Heart right ventricle (tissue), 16 donors: ENCODE measurements at regions not wholly inside any gene's neighbourhood (a gene's known extent, or its start where the extent isn't known, plus 50 kb on each side); places are given as distances from the start of the nearest gene placed in this dataset.

ENCODE experiments used
- ATAC-seq, 8 donors: fragments of 200-7000 bp; cut with Tn5 transposase; one replicate each; pipeline ENCODE4 v1.9.1; 2020; ENCODE audit warnings: mild to moderate bottlenecking in 8 of 8, moderate library complexity in 8 of 8, moderate number of reproducible peaks in 1 of 8
- DNase-seq, 2 donors: peaks; one replicate each; pipeline ENCODE4 v3.0.0-alpha.2; 2020
- H3K27ac ChIP-seq, 10 donors: fragments of 200-600 bp; sonication (generic) in 2 of 10; one replicate each; pipeline versions ENCODE4 v1.5.0 to v1.8.0; 2020 to 2022; ENCODE audit warnings: mild to moderate bottlenecking in 3 of 10
- H3K27me3 ChIP-seq, 7 donors: fragments of 200-600 bp; one replicate each; pipeline ENCODE4 v1.8.0; 2021 to 2022; ENCODE audit warnings: mild to moderate bottlenecking in 2 of 7
- H3K36me3 ChIP-seq, 9 donors: fragments of 200-600 bp; sonication (generic) in 1 of 9; one replicate each; pipeline versions ENCODE4 v1.5.0 to v1.8.0; 2020 to 2022; ENCODE audit warnings: mild to moderate bottlenecking in 2 of 9
- H3K4me1 ChIP-seq, 9 donors: fragments of 200-600 bp; sonication (generic) in 1 of 9; one replicate each; pipeline versions ENCODE4 v1.5.0 to v1.8.0; 2020 to 2022; ENCODE audit warnings: mild to moderate bottlenecking in 4 of 9
- H3K4me3 ChIP-seq, 10 donors: fragments of 200-600 bp; sonication (generic) in 2 of 10; one replicate each; pipeline versions ENCODE4 v1.5.0 to v1.8.0; 2020 to 2022; ENCODE audit warnings: mild to moderate bottlenecking in 7 of 10, moderate library complexity in 2 of 10
- H3K9me3 ChIP-seq, 11 donors: fragments of 200-600 bp in 10 of 11; sonication (generic) in 2 of 11; one replicate each; pipeline versions ENCODE4 v1.5.0 to v1.8.0; 2013 to 2022; ENCODE audit warnings: mild to moderate bottlenecking in 2 of 11, control low read depth in 1 of 11, moderate library complexity in 1 of 11
- CTCF ChIP-seq, 9 donors: fragments of 200-600 bp; sonication (generic) in 2 of 9; IDR thresholded peaks; one replicate each; pipeline versions ENCODE4 v1.5.0 to v1.8.0; 2021 to 2022; ENCODE audit warnings: antibody characterized with exemption in 9 of 9, mild to moderate bottlenecking in 5 of 9, moderate library complexity in 1 of 9
- WGBS, 2 donors: extraction: QIAGEN DNeasy Blood & Tissue Kit; methylation state at CpG; one replicate each; pipeline ENCODE4 v1.1.7; 2013; ENCODE audit warnings: inconsistent platforms in 1 of 2; 5-methylcytosine and 5-hydroxymethylcytosine counted together
- intact Hi-C, 10 donors: fragments of 100-400 bp; cut with DNase I; formaldehyde crosslinking; loops; one replicate each; pipeline versions ENCODE4 v1.11.1 to v1.14.2; 2022
- donor health status: Arrhythmogenic right ventricular cardiomyopathy.
- donor health status: ischemic (EF 13 %, LVEDD 7.1; RV severe dilation, severe dysfunction).
- donor health status: healthy with polysubstance abuse.
- donor health status: DM: no; HTN: yes; CAD: no.
- donor health status: DM: no; HTN: no; CAD: no.
- donor health status: ischemic (EF 25% LVEDD 6.9; RV normal size, moderate dysfunction).
- donor health status: ischemic (EF 25% LVEDD 5.7; RV mildly dilated, moderate dysfunction).
- donor health status: healthy.
- donor health status: DM: yes; HTN: yes; CAD: no.
- donor health status: Ischemic cardiomyopathy.
- donor health status: ischemic (EF 35%, LVEDD 5.7; RV mildly dilated, moderate dysfunction).
- donor health status: nonischemic (EF 11% LVEDD 7.7; RV severe dilation, severe dysfunction).
- donor health status: DM: yes; HTN: yes; CAD: no.
- donor health status: PGD.
- donor health status: ischemic (EF 29% LVEDD 5.4; RV normal size, mild dysfunction).
- donor health status: nonischemic (EF 23%, LVEDD 6.1; RV moderate dilation, normal function).

- ATAC-seq (no peak), DNase-seq (no peak)
- peaks cover 0 to under 1% (median 0%) of the 10 kb centered on the region in 11 donors for H3K9me3 ChIP-seq
- peaks cover 0 to 8% (median 0%) of the 10 kb centered on the region in 9 donors for H3K4me1 ChIP-seq
- TF ChIP-seq CTCF (IDR thresholded peaks at IDR 0.05), result no peak
- WGBS, 2 donors, result 94% methylated on average over 5 of the region's 5 CpGs
- no peak overlapping the region for H3K4me3 ChIP-seq
- no peaks in the 10 kb centered on the region for H3K36me3 ChIP-seq
- H3K27ac ChIP-seq, result no peak overlapping the region
- no peaks in the 10 kb centered on the region for H3K27me3 ChIP-seq
- intact Hi-C loops, result loop anchor here in 1 of 10 donors (10.0 kb wide), 1 partner anchor 656 kb away; the partner anchor contains the start of gene SPRY2
Measured at GRCh38 chr13:79688741-79689140, 207.8 kb downstream of the NDFIP2 start.

DNA sequence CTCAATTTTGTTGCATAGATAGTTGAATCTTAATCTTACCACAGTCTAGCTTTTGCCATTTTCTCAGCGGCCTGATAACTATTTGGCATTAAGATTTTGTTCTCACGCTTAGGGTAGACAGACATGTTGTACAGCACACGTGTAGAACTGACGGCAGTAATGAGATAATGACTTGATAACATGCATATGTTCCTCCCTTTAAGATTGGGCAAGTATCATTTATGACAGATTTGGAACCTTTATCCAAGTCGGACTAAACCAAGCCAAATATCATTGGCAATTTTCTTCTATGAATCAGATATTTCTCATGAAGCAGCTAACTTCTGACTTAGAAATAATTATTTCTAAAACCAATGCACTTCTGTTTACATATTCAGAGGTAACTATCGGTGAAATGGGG, 205.5 kb downstream of the NDFIP2 start:
- DNase-seq (no peak), ATAC-seq (peak in 1 of 8 donors; percentile 31)
- intact Hi-C loops, result loop anchor here in 1 of 10 donors (10.0 kb wide), 1 partner anchor 658 kb away; the partner anchor contains the start of gene SPRY2
- no peak for TF ChIP-seq CTCF (IDR thresholded peaks at IDR 0.05)
- 56 to 61% methylated on average over 6 of the region's 6 CpGs for WGBS, 2 donors
- Histone ChIP-seq H3K27ac (no peak overlapping the region), H3K4me3 (no peak overlapping the region), H3K27me3 (no peaks in the 10 kb centered on the region), H3K9me3 (peaks cover 0 to 13% (median 3%) of the 10 kb centered on the region in 11 donors), H3K4me1 (peaks cover 0 to 8% (median 0%) of the 10 kb centered on the region in 9 donors), H3K36me3 (no peaks in the 10 kb centered on the region)

GRCh38 chr13:79684371-79684770, 203.4 kb downstream of the NDFIP2 start:
- Histone ChIP-seq H3K4me1 (peaks cover 0 to 13% (median 0%) of the 10 kb centered on the region in 9 donors), H3K36me3 (no peaks in the 10 kb centered on the region), H3K4me3 (no peak overlapping the region), H3K9me3 (peaks cover 0 to 13% (median 3%) of the 10 kb centered on the region in 11 donors), H3K27me3 (no peaks in the 10 kb centered on the region), H3K27ac (no peak overlapping the region)
- DNase-seq, result no peak
- ATAC-seq, result no peak
- intact Hi-C loops, result loop anchor here in 3 of 10 donors (5.0 to 10.0 kb wide), 3 partner anchors 448 to 678 kb away; partner anchors contain the start of gene SPRY2 (in 1 of the 3)
- 94 to 98% methylated on average over 3 of the region's 3 CpGs for WGBS, 2 donors
- no peak for TF ChIP-seq CTCF (IDR thresholded peaks at IDR 0.05)

- Histone ChIP-seq H3K4me1 (peaks cover 0 to 13% (median 0%) of the 10 kb centered on the region in 9 donors), H3K4me3 (no peak overlapping the region), H3K36me3 (no peaks in the 10 kb centered on the region), H3K27me3 (no peaks in the 10 kb centered on the region), H3K9me3 (peaks cover 0 to 13% (median 3%) of the 10 kb centered on the region in 11 donors), H3K27ac (peak overlapping the region in 3 of 10 donors; percentile 20 to 34 (median 31))
- intact Hi-C loops, result loop anchor here in 3 of 10 donors (5.0 to 10.0 kb wide), 3 partner anchors 450 to 680 kb away; partner anchors contain the start of gene SPRY2 (in 1 of the 3)
- ATAC-seq (no peak), DNase-seq (no peak)
- TF ChIP-seq CTCF (IDR thresholded peaks at IDR 0.05), result no peak
- 85 to 88% methylated on average over 2 of the region's 2 CpGs for WGBS, 2 donors
Measured at GRCh38 chr13:79682164-79682563, 201.2 kb downstream of the NDFIP2 start.
